IMR-90 (cell line): ENCODE measurements at regions not wholly inside any gene's neighbourhood (a gene's known extent, or its start where the extent isn't known, plus 50 kb on each side); places are given as distances from the start of the nearest gene placed in this dataset.

Source experiments
- ATAC-seq: fragments of 200-7000 bp; cut with Tn5 transposase; 2 replicates; pipeline ENCODE4 v1.9.1; 2020; ENCODE audit warnings: low read depth, mild to moderate bottlenecking, moderate library complexity
- BruUV-seq: library from RNA; stranded (reverse); fragments of 400-500 nt; replicated peaks from 2 replicates; lab custom pipeline; 2021; lab: Mats Ljungman, UMichigan
- CTCF ChIA-PET: fragments of 300-600 bp; formaldehyde crosslinking; extraction: SDS; loops from one replicate; lab custom pipeline; 2021; ENCODE audit warnings: antibody characterized with exemption; lab: Yijun Ruan, JAX
- POLR2A ChIA-PET: fragments of 300-600 bp; sonication (Branson Sonifier 250); formaldehyde crosslinking; loops from one replicate; lab custom pipeline; 2022; ENCODE audit warnings: antibody characterized with exemption; ENCODE audit not compliant: unreplicated experiment; lab: Charles Lee
- DNase-seq: peaks from one replicate; pipeline ENCODE4 v3.0.0; 2013
- H2AFZ ChIP-seq: replicated peaks from 2 replicates; pipeline ENCODE3; 2013; ENCODE audit warnings: low read length, mild to moderate bottlenecking; ENCODE audit not compliant: poor library complexity
- H2AK5ac ChIP-seq: 2 replicates; pipeline ENCODE4 v1.6.1; 2013; ENCODE audit warnings: low read depth, low read length, inconsistent platforms
- H2AK9ac ChIP-seq: replicated peaks from 2 replicates; pipeline ENCODE3; 2013; ENCODE audit warnings: mild to moderate bottlenecking, low read depth, low read length, moderate library complexity; ENCODE audit not compliant: poor library complexity
- H2BK120ac ChIP-seq: 2 replicates; pipeline ENCODE4 v1.6.1; 2013; ENCODE audit warnings: low read depth, low read length, inconsistent platforms
- H2BK15ac ChIP-seq: 3 replicates; pipeline ENCODE4 v1.6.1; 2013; ENCODE audit warnings: low read depth, low read length, inconsistent platforms
- H2BK20ac ChIP-seq: 2 replicates; pipeline ENCODE4 v1.6.1; 2013; ENCODE audit warnings: low read depth, mild to moderate bottlenecking, inconsistent platforms, low read length, moderate library complexity
- H2BK5ac ChIP-seq: 2 replicates; pipeline ENCODE4 v1.6.1; 2013; ENCODE audit warnings: mild to moderate bottlenecking, low read depth, low read length, inconsistent platforms; ENCODE audit not compliant: poor library complexity, severe bottlenecking
- H3K14ac ChIP-seq: replicated peaks from 2 replicates; pipeline ENCODE4 v1.6.1; 2013; ENCODE audit warnings: low read depth, low read length, inconsistent platforms
- H3K18ac ChIP-seq: 2 replicates; pipeline ENCODE4 v1.6.1; 2013; ENCODE audit warnings: low read depth, low read length, control low read depth
- H3K23ac ChIP-seq: 2 replicates; pipeline ENCODE4 v1.6.1; 2013; ENCODE audit warnings: low read depth, low read length, inconsistent platforms
- H3K27ac ChIP-seq: 2 replicates; pipeline ENCODE4 v1.5.1; 2013; ENCODE audit warnings: mild to moderate bottlenecking, control low read depth, low read length; ENCODE audit not compliant: insufficient read depth
- H3K27me3 ChIP-seq: 2 replicates; pipeline ENCODE4 v1.6.1; 2013; ENCODE audit warnings: low read length; ENCODE audit not compliant: control insufficient read depth, insufficient read depth
- H3K36me3 ChIP-seq: 2 replicates; pipeline ENCODE4 v1.6.1; 2013; ENCODE audit warnings: low read length, mixed read lengths; ENCODE audit not compliant: control insufficient read depth, insufficient read depth
- H3K4ac ChIP-seq: 2 replicates; pipeline ENCODE4 v1.6.1; 2013; ENCODE audit warnings: low read depth, low read length, inconsistent platforms
- H3K4me1 ChIP-seq: 2 replicates; pipeline ENCODE4 v1.6.1; 2013; ENCODE audit warnings: low read length, mixed read lengths; ENCODE audit not compliant: control insufficient read depth, insufficient read depth
- H3K4me2 ChIP-seq: 2 replicates; pipeline ENCODE4 v1.6.1; 2013; ENCODE audit warnings: low read depth, mild to moderate bottlenecking, control low read depth, low read length, moderate library complexity
- H3K4me3 ChIP-seq: 2 replicates; pipeline ENCODE4 v1.5.1; 2013; ENCODE audit warnings: low read depth, mild to moderate bottlenecking, control low read depth, low read length, moderate library complexity; ENCODE audit not compliant: insufficient read depth
- H3K56ac ChIP-seq: 2 replicates; pipeline ENCODE4 v1.6.1; 2013; ENCODE audit warnings: low read length, inconsistent platforms; ENCODE audit not compliant: insufficient read depth; ENCODE audit errors: extremely low read depth
- H3K79me1 ChIP-seq, 2 experiments: 2 replicates each; pipeline ENCODE4 v1.6.1; 2013; ENCODE audit warnings: low read length in 2 of 2, inconsistent platforms in 1 of 2, low read depth in 1 of 2
- H3K9ac ChIP-seq: 2 replicates; pipeline ENCODE4 v1.6.1; 2013; ENCODE audit warnings: low read depth, low read length, control low read depth
- H3K9me1 ChIP-seq: 2 replicates; pipeline ENCODE4 v1.6.1; 2013; ENCODE audit warnings: low read length, inconsistent platforms; ENCODE audit not compliant: insufficient read depth
- H3K9me3 ChIP-seq: 2 replicates; pipeline ENCODE4 v1.6.1; 2013; ENCODE audit warnings: low read length; ENCODE audit not compliant: control insufficient read depth, insufficient read depth
- H4K20me1 ChIP-seq: 2 replicates; pipeline ENCODE4 v1.6.1; 2013; ENCODE audit warnings: low read length, inconsistent platforms; ENCODE audit not compliant: insufficient read depth
- H4K5ac ChIP-seq: 2 replicates; pipeline ENCODE4 v1.6.1; 2013; ENCODE audit warnings: mild to moderate bottlenecking, low read depth, low read length, control low read depth
- H4K8ac ChIP-seq, 2 experiments: 2 replicates each; pipeline ENCODE4 v1.6.1; 2013; ENCODE audit warnings: low read depth in 2 of 2, low read length in 2 of 2, control low read depth in 1 of 2, inconsistent platforms in 1 of 2
- H4K91ac ChIP-seq: 2 replicates; pipeline ENCODE4 v1.6.1; 2013; ENCODE audit warnings: low read depth, low read length, inconsistent platforms; ENCODE audit not compliant: insufficient read depth
- BHLHE40 ChIP-seq: fragments of 150-350 bp; IDR thresholded peaks from 2 replicates; pipeline ENCODE4 v1.6.1; 2016; ENCODE audit warnings: mild to moderate bottlenecking, low read depth, low read length
- MAFK ChIP-seq: IDR thresholded peaks from 2 replicates; pipeline ENCODE4 v1.6.1; 2012; ENCODE audit warnings: low read depth, low read length, improper control_type of control experiment
- MXI1 ChIP-seq: IDR thresholded peaks from 2 replicates; pipeline ENCODE4 v1.6.1; 2012; ENCODE audit warnings: low read depth, mild to moderate bottlenecking, low read length, moderate library complexity, borderline replicate concordance
- NFE2L2 ChIP-seq: fragments of 150-350 bp; IDR thresholded peaks from 2 replicates; pipeline ENCODE4 v1.6.1; 2016; ENCODE audit warnings: low read depth, mild to moderate bottlenecking, low read length
- POLR2A ChIP-seq: IDR thresholded peaks from 2 replicates; pipeline ENCODE4 v1.6.1; 2012; ENCODE audit warnings: mild to moderate bottlenecking, low read depth, low read length
- WGBS, 2 experiments: methylation state at CpG; one replicate each; pipeline versions ENCODE4 v1.1.5 to v1.1.7; 2013; ENCODE audit warnings: missing lambda C conversion rate in 2 of 2; ENCODE audit not compliant: insufficient read length in 1 of 2; ENCODE audit errors: extremely low coverage in 2 of 2; 5-methylcytosine and 5-hydroxymethylcytosine counted together
- dilution Hi-C: fragments of 300-500 bp; cut with HindIII; formaldehyde crosslinking; loops from one replicate; pipeline ENCODE4 v1.14.3; 2018; ENCODE audit warnings: low sequenced_read_pairs; ENCODE audit not compliant: unreplicated experiment
- in situ Hi-C: fragments of 300-500 bp; cut with MboI; formaldehyde crosslinking; loops from 3 replicates; pipeline ENCODE4 v1.14.3; 2019; ENCODE audit warnings: low sequenced_read_pairs, inconsistent platforms, mixed read lengths
- intact Hi-C: fragments of 100-400 bp; cut with micrococcal nuclease; formaldehyde crosslinking; loops from 2 replicates; pipeline ENCODE4 v1.10.0; 2022
- TF ChIP-seq, protein P1 (sequence below): fragments of 150-350 bp; IDR thresholded peaks from 2 replicates; pipeline ENCODE4 v1.6.1; 2016; ENCODE audit warnings: low read depth, mild to moderate bottlenecking, low read length, moderate library complexity, borderline replicate concordance

DNA sequence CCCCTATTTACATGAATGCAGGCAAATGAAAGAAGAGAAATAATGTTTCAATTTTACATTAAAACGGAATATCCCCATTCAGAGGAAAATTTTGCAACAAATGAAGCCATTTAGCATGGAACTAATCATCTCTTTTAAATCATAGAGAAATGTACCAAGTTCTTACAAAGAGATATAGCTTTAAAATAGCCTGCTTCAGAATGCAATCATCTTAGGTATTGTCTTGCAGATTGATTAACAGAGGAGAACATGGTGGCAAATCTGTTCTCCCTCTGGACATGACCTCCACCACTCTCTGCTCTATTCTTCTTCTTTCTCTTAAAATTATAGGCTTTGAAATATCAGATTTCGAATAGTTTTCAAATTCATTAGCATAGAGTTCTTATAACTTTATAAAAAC lies 155.7 kb upstream of the DTNBP1 start:
- DNase-seq (no peak), ATAC-seq (no peak)
- Histone ChIP-seq H3K4me2 (no peak overlapping the region), H3K23ac (no peak overlapping the region), H3K36me3 (no peaks in the 10 kb centered on the region), H4K8ac (no peak overlapping the region), H3K9me3 (no peaks in the 10 kb centered on the region), H4K5ac (no peak overlapping the region), H2BK120ac (no peak overlapping the region), H3K27ac (no peak overlapping the region), H2AFZ (no peak overlapping the region), H2BK15ac (no peak overlapping the region), H3K18ac (no peak overlapping the region), H3K9ac (no peak overlapping the region), H4K91ac (no peak overlapping the region), H2BK5ac (no peak overlapping the region), H2BK20ac (no peak overlapping the region), H3K4me3 (no peak overlapping the region), H4K20me1 (no peaks in the 10 kb centered on the region), H3K4me1 (no peaks in the 10 kb centered on the region), H3K9me1 (no peaks in the 10 kb centered on the region), H3K56ac (no peak overlapping the region), H3K27me3 (peaks cover 19% of the 10 kb centered on the region), H3K79me1 (no peaks in the 10 kb centered on the region), H3K14ac (no peak overlapping the region), H2AK5ac (no peak overlapping the region), H3K4ac (no peak overlapping the region), H2AK9ac (no peak overlapping the region)
- dilution Hi-C loops = no loop called here
- ChIA-PET POLR2A (no interaction called here), CTCF (no interaction called here)
- BruUV-seq = no TSS peak
- in situ Hi-C loops = no loop called here
- no CpG with 5 or more reads among the region's 2 CpGs for WGBS, 2 experiments
- TF ChIP-seq, protein P1, sequence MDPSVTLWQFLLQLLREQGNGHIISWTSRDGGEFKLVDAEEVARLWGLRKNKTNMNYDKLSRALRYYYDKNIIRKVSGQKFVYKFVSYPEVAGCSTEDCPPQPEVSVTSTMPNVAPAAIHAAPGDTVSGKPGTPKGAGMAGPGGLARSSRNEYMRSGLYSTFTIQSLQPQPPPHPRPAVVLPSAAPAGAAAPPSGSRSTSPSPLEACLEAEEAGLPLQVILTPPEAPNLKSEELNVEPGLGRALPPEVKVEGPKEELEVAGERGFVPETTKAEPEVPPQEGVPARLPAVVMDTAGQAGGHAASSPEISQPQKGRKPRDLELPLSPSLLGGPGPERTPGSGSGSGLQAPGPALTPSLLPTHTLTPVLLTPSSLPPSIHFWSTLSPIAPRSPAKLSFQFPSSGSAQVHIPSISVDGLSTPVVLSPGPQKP = no peak
- TF ChIP-seq BHLHE40 (no peak), POLR2A (no peak), MXI1 (no peak), MAFK (no peak), NFE2L2 (no peak)
- intact Hi-C loops = no loop called here
